SK-N-SH (cell line): ENCODE measurements at regions not wholly inside any gene's neighbourhood (a gene's known extent, or its start where the extent isn't known, plus 50 kb on each side); places are given as distances from the start of the nearest gene placed in this dataset.

ENCODE experiments used
- CTCF ChIA-PET: fragments of 300-600, 350-600 bp; formaldehyde crosslinking; extraction: SDS; loops from one replicate; lab custom pipeline; 2021; lab: Yijun Ruan, JAX
- POLR2A ChIA-PET: fragments of 350-600 bp; sonication (Branson Sonifier 250); formaldehyde crosslinking; extraction: SDS; loops from one replicate; lab custom pipeline; 2020; ENCODE audit warnings: antibody characterized with exemption, inconsistent platforms; lab: Yijun Ruan, JAX
- DNase-seq: peaks from one replicate; pipeline ENCODE4 v3.0.0; 2012
- H2AFZ ChIP-seq: fragments of 200-600 bp; sonication (generic); 2 replicates; pipeline ENCODE4 v1.8.1; 2016; ENCODE audit warnings: antibody characterized with exemption, mild to moderate bottlenecking, low read depth
- H3F3A ChIP-seq: fragments of 200-600 bp; sonication (generic); replicated peaks from 2 replicates; pipeline ENCODE3; 2016; ENCODE audit warnings: antibody characterized with exemption, mild to moderate bottlenecking; ENCODE audit not compliant: insufficient read depth
- H3K27ac ChIP-seq, 2 experiments: fragments of 200-500 bp in 1 of 2; fragments of 200-600 bp in 1 of 2; sonication (Bioruptor generic) in 1 of 2; sonication (generic), shearing (Covaris generic) in 1 of 2; 2 replicates each; pipeline versions ENCODE4 v1.5.1 to v1.6.1; 2014 to 2016; ENCODE audit warnings: low read depth in 2 of 2, inconsistent platforms in 1 of 2, low read length in 1 of 2, mild to moderate bottlenecking in 1 of 2, mixed read lengths in 1 of 2
- H3K27me3 ChIP-seq: fragments of 200-600 bp; sonication (generic), shearing (Covaris generic); 2 replicates; pipeline ENCODE4 v1.6.1; 2016; ENCODE audit warnings: mixed run types; ENCODE audit not compliant: insufficient read depth
- H3K36me3 ChIP-seq, 2 experiments: fragments of 200-500 bp in 1 of 2; fragments of 200-600 bp in 1 of 2; sonication (Bioruptor generic) in 1 of 2; sonication (generic) in 1 of 2; replicated peaks in 1 of 2; 2 replicates each; pipeline versions ENCODE3 to v1.5.1; 2014 to 2016; ENCODE audit warnings: low read length in 1 of 2, mild to moderate bottlenecking in 1 of 2; ENCODE audit not compliant: insufficient read depth in 2 of 2, control insufficient read depth in 1 of 2
- H3K4me1 ChIP-seq, 2 experiments: fragments of 200-500 bp in 1 of 2; fragments of 200-600 bp in 1 of 2; sonication (Bioruptor generic) in 1 of 2; sonication (generic), shearing (Covaris generic) in 1 of 2; 2 replicates each; pipeline versions ENCODE4 v1.5.1 to v1.6.1; 2014 to 2016; ENCODE audit warnings: low read depth in 1 of 2, low read length in 1 of 2, mixed run types in 1 of 2; ENCODE audit not compliant: insufficient read depth in 2 of 2, control insufficient read depth in 1 of 2
- H3K4me2 ChIP-seq: fragments of 200-600 bp; sonication (generic), shearing (Covaris generic); 2 replicates; pipeline ENCODE4 v1.6.1; 2017; ENCODE audit warnings: mixed run types
- H3K4me3 ChIP-seq, 2 experiments: fragments of 200-500 bp in 1 of 2; fragments of 200-600 bp in 1 of 2; sonication (Bioruptor generic) in 1 of 2; sonication (generic), shearing (Covaris generic) in 1 of 2; 2 replicates each; pipeline versions ENCODE4 v1.5.1 to v1.8.1; 2014 to 2016; ENCODE audit warnings: low read depth in 2 of 2, inconsistent platforms in 1 of 2, low read length in 1 of 2, mild to moderate bottlenecking in 1 of 2, mixed read lengths in 1 of 2, moderate library complexity in 1 of 2
- H3K79me2 ChIP-seq: fragments of 200-600 bp; sonication (generic); 2 replicates; pipeline ENCODE4 v1.8.1; 2017; ENCODE audit warnings: mild to moderate bottlenecking; ENCODE audit not compliant: insufficient read depth
- H3K9ac ChIP-seq: fragments of 200-600 bp; sonication (generic); 2 replicates; pipeline ENCODE4 v1.6.1; 2017; ENCODE audit warnings: mixed run types
- H3K9me2 ChIP-seq: fragments of 200-600 bp; sonication (generic); 2 replicates; pipeline ENCODE4 v1.6.1; 2017; ENCODE audit warnings: mixed run types
- H3K9me3 ChIP-seq: fragments of 200-600 bp; sonication (generic); 2 replicates; pipeline ENCODE4 v1.6.1; 2017; ENCODE audit warnings: mixed run types, mild to moderate bottlenecking, moderate library complexity
- H4K20me1 ChIP-seq: fragments of 200-600 bp; sonication (generic); 2 replicates; pipeline ENCODE4 v1.6.1; 2017; ENCODE audit warnings: mild to moderate bottlenecking, mixed run types; ENCODE audit not compliant: insufficient read depth
- EZH2phosphoT487 ChIP-seq: fragments of 200-600 bp; sonication (generic); IDR thresholded peaks from 2 replicates; pipeline ENCODE4 v1.6.1; 2017; ENCODE audit warnings: low read depth, mixed run types, mild to moderate bottlenecking, antibody characterized with exemption, moderate library complexity, borderline replicate concordance
- FOSL2 ChIP-seq: IDR thresholded peaks from 2 replicates; pipeline ENCODE4 v1.4.0; 2012; ENCODE audit warnings: low read depth, mild to moderate bottlenecking, moderate library complexity, borderline replicate concordance
- FOXJ3 ChIP-seq: sonication (generic); formaldehyde crosslinking; IDR thresholded peaks from 2 replicates; pipeline ENCODE4 v1.5.1; 2020; ENCODE audit warnings: mild to moderate bottlenecking, missing genetic modification reagents
- FOXM1 ChIP-seq: IDR thresholded peaks from 2 replicates; pipeline ENCODE4 v1.4.0; 2012; ENCODE audit warnings: low read depth, mild to moderate bottlenecking
- GABPA ChIP-seq: IDR thresholded peaks from 2 replicates; pipeline ENCODE4 v1.4.0; 2012; ENCODE audit warnings: low read depth, mild to moderate bottlenecking
- GATA2 ChIP-seq: sonication (generic); formaldehyde crosslinking; IDR thresholded peaks from 2 replicates; pipeline ENCODE4 v1.5.0; 2020; ENCODE audit warnings: mild to moderate bottlenecking, missing genetic modification reagents
- JUND ChIP-seq: IDR thresholded peaks from 2 replicates; pipeline ENCODE4 v1.4.0; 2012
- MXI1 ChIP-seq: IDR thresholded peaks from 2 replicates; pipeline ENCODE4 v1.6.1; 2012; ENCODE audit warnings: mild to moderate bottlenecking, low read depth, low read length, improper control_type of control experiment
- NFIC ChIP-seq: IDR thresholded peaks from 2 replicates; pipeline ENCODE4 v1.4.0; 2012; ENCODE audit warnings: borderline replicate concordance
- RCOR1 ChIP-seq: fragments of 150-350 bp; IDR thresholded peaks from 2 replicates; pipeline ENCODE4 v1.6.1; 2017; ENCODE audit warnings: antibody characterized with exemption, low read length
- RXRA ChIP-seq: IDR thresholded peaks from 2 replicates; pipeline ENCODE4 v1.4.0; 2012; ENCODE audit warnings: low read depth, mild to moderate bottlenecking, borderline replicate concordance
- SMC3 ChIP-seq: IDR thresholded peaks from 2 replicates; pipeline ENCODE4 v1.6.1; 2012; ENCODE audit warnings: low read depth, low read length, improper control_type of control experiment
- TCF12 ChIP-seq: IDR thresholded peaks from 2 replicates; pipeline ENCODE4 v1.4.0; 2012
- TEAD4 ChIP-seq: IDR thresholded peaks from 2 replicates; pipeline ENCODE4 v1.4.0; 2012; ENCODE audit warnings: mild to moderate bottlenecking, borderline replicate concordance; ENCODE audit not compliant: insufficient read depth
- USF2 ChIP-seq: fragments of 150-350 bp; IDR thresholded peaks from 2 replicates; pipeline ENCODE4 v1.6.1; 2017; ENCODE audit warnings: antibody characterized with exemption, low read length, low read depth, borderline replicate concordance
- YY1 ChIP-seq: IDR thresholded peaks from 2 replicates; pipeline ENCODE4 v1.4.0; 2012; ENCODE audit warnings: low read depth, mild to moderate bottlenecking
- WGBS: methylation state at CpG from one replicate; pipeline ENCODE4 v1.1.6; 2017; ENCODE audit warnings: low lambda C conversion rate; 5-methylcytosine and 5-hydroxymethylcytosine counted together
- TF ChIP-seq, protein P1 (sequence below): IDR thresholded peaks from 2 replicates; pipeline ENCODE4 v1.4.0; 2012; ENCODE audit warnings: low read depth, borderline replicate concordance
- TF ChIP-seq, protein P2 (sequence below): fragments of 150-350 bp; IDR thresholded peaks from 2 replicates; pipeline ENCODE4 v1.6.1; 2016; ENCODE audit warnings: mild to moderate bottlenecking, low read depth, low read length
- TF ChIP-seq, protein P3 (sequence below): IDR thresholded peaks from 2 replicates; pipeline ENCODE4 v1.6.1; 2012; ENCODE audit warnings: mild to moderate bottlenecking, low read depth, low read length, moderate library complexity

GRCh38 chr4:32988165-32988811 is 2268.1 kb downstream of the PCDH7 start:
- DNase-seq, result no peak
- H2AFZ ChIP-seq, result no peak overlapping the region
- no peak overlapping the region for H3K27ac ChIP-seq
- no peaks in the 10 kb centered on the region for H3K9me3 ChIP-seq
- H3K27me3 ChIP-seq, result no peaks in the 10 kb centered on the region
- 0% methylated on average over 2 of the region's 2 CpGs for WGBS
- no peak overlapping the region for H3K4me3 ChIP-seq
- H3F3A ChIP-seq, result no peaks in the 10 kb centered on the region
- CTCF ChIA-PET, result no interaction called here
- no peak overlapping the region for H3K4me2 ChIP-seq
- POLR2A ChIA-PET, result no interaction called here
- H3K4me1 ChIP-seq, result no peaks in the 10 kb centered on the region
- no peak overlapping the region for H3K9ac ChIP-seq
- H4K20me1 ChIP-seq, result no peaks in the 10 kb centered on the region
- H3K79me2 ChIP-seq, result no peaks in the 10 kb centered on the region
- no peaks in the 10 kb centered on the region for H3K36me3 ChIP-seq
- TF ChIP-seq TEAD4 (no peak), EZH2phosphoT487 (no peak)
- no peaks in the 10 kb centered on the region for H3K9me2 ChIP-seq

GRCh38 chr4:32991663-32992062 is 2271.5 kb downstream of the PCDH7 start:
- Histone ChIP-seq H3F3A (no peaks in the 10 kb centered on the region), H3K27me3 (no peaks in the 10 kb centered on the region), H3K36me3 (no peaks in the 10 kb centered on the region), H3K4me3 (no peak overlapping the region), H4K20me1 (no peaks in the 10 kb centered on the region), H3K4me1 (no peaks in the 10 kb centered on the region), H3K9me3 (no peaks in the 10 kb centered on the region), H3K4me2 (no peak overlapping the region), H2AFZ (no peak overlapping the region), H3K79me2 (no peaks in the 10 kb centered on the region), H3K9me2 (no peaks in the 10 kb centered on the region), H3K27ac (no peak overlapping the region), H3K9ac (no peak overlapping the region)
- POLR2A ChIA-PET, result no interaction called here
- WGBS, result 56% methylated on average over 1 of the region's 1 CpG
- CTCF ChIA-PET, result no interaction called here
- DNase-seq, result no peak
- TF ChIP-seq YY1, result no peak
- no peak for TF ChIP-seq GATA2 (CRISPR knock-in tag)
- no peak for TF ChIP-seq USF2
- no peak for TF ChIP-seq EZH2phosphoT487
- TF ChIP-seq, protein P1, sequence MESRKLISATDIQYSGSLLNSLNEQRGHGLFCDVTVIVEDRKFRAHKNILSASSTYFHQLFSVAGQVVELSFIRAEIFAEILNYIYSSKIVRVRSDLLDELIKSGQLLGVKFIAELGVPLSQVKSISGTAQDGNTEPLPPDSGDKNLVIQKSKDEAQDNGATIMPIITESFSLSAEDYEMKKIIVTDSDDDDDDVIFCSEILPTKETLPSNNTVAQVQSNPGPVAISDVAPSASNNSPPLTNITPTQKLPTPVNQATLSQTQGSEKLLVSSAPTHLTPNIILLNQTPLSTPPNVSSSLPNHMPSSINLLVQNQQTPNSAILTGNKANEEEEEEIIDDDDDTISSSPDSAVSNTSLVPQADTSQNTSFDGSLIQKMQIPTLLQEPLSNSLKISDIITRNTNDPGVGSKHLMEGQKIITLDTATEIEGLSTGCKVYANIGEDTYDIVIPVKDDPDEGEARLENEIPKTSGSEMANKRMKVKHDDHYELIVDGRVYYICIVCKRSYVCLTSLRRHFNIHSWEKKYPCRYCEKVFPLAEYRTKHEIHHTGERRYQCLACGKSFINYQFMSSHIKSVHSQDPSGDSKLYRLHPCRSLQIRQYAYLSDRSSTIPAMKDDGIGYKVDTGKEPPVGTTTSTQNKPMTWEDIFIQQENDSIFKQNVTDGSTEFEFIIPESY, result no peak
- no peak for TF ChIP-seq RXRA
- TF ChIP-seq, protein P2, sequence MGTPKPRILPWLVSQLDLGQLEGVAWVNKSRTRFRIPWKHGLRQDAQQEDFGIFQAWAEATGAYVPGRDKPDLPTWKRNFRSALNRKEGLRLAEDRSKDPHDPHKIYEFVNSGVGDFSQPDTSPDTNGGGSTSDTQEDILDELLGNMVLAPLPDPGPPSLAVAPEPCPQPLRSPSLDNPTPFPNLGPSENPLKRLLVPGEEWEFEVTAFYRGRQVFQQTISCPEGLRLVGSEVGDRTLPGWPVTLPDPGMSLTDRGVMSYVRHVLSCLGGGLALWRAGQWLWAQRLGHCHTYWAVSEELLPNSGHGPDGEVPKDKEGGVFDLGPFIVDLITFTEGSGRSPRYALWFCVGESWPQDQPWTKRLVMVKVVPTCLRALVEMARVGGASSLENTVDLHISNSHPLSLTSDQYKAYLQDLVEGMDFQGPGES, result no peak
- TF ChIP-seq TCF12, result no peak
- TF ChIP-seq FOSL2, result no peak
- no peak for TF ChIP-seq RCOR1
- no peak for TF ChIP-seq NFIC
- TF ChIP-seq FOXJ3 (CRISPR knock-in tag), result no peak
- TF ChIP-seq GABPA, result no peak
- TF ChIP-seq, protein P3, sequence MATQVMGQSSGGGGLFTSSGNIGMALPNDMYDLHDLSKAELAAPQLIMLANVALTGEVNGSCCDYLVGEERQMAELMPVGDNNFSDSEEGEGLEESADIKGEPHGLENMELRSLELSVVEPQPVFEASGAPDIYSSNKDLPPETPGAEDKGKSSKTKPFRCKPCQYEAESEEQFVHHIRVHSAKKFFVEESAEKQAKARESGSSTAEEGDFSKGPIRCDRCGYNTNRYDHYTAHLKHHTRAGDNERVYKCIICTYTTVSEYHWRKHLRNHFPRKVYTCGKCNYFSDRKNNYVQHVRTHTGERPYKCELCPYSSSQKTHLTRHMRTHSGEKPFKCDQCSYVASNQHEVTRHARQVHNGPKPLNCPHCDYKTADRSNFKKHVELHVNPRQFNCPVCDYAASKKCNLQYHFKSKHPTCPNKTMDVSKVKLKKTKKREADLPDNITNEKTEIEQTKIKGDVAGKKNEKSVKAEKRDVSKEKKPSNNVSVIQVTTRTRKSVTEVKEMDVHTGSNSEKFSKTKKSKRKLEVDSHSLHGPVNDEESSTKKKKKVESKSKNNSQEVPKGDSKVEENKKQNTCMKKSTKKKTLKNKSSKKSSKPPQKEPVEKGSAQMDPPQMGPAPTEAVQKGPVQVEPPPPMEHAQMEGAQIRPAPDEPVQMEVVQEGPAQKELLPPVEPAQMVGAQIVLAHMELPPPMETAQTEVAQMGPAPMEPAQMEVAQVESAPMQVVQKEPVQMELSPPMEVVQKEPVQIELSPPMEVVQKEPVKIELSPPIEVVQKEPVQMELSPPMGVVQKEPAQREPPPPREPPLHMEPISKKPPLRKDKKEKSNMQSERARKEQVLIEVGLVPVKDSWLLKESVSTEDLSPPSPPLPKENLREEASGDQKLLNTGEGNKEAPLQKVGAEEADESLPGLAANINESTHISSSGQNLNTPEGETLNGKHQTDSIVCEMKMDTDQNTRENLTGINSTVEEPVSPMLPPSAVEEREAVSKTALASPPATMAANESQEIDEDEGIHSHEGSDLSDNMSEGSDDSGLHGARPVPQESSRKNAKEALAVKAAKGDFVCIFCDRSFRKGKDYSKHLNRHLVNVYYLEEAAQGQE, result no peak
- TF ChIP-seq MXI1, result no peak
- no peak for TF ChIP-seq FOXM1
- no peak for TF ChIP-seq SMC3
- no peak for TF ChIP-seq JUND
